HG02981 (cell line): ENCODE measurements at regions not wholly inside any gene's neighbourhood (a gene's known extent, or its start where the extent isn't known, plus 50 kb on each side); places are given as distances from the start of the nearest gene placed in this dataset.
"Not testable (repeated sequence)": the region's sequence is repeated elsewhere in the genome, so short reads cannot be mapped to it uniquely, and the experiment has no call there.

ENCODE experiments used
- ATAC-seq: cut with Tn5 transposase; IDR thresholded peaks from one replicate; pipeline ENCODE4 v1.9.1; 2021; ENCODE audit warnings: mild to moderate bottlenecking, moderate library complexity; ENCODE audit not compliant: unreplicated experiment

- no peak for ATAC-seq
These were observed 256.9 kb downstream of the SPRY2 start for GRCh38 chr13:80083853-80084676.

GRCh38 chr13:80083081-80083852 lies 257.7 kb downstream of the SPRY2 start:
- ATAC-seq, result no peak

GRCh38 chr13:80082396-80083080 lies 258.4 kb downstream of the SPRY2 start:
- no peak for ATAC-seq

GRCh38 chr13:80074811-80075210 lies 266.1 kb downstream of the SPRY2 start:
- no peak for ATAC-seq

GRCh38 chr13:80074143-80074752 lies 266.7 kb downstream of the SPRY2 start:
- ATAC-seq, result no peak

- ATAC-seq, result no peak
These were observed 268.7 kb downstream of the SPRY2 start for GRCh38 chr13:80072231-80072630.

- no peak for ATAC-seq
These were observed 270.8 kb downstream of the SPRY2 start for GRCh38 chr13:80070024-80070703.

GRCh38 chr13:80069374-80069773 lies 271.6 kb downstream of the SPRY2 start:
- no peak for ATAC-seq

- no peak for ATAC-seq
These were observed 274.9 kb downstream of the SPRY2 start for GRCh38 chr13:80065996-80066395.

GRCh38 chr13:80062416-80062815 lies 278.5 kb downstream of the SPRY2 start:
- ATAC-seq, result not testable (repeated sequence)

GRCh38 chr13:80059789-80060188 lies 281.1 kb downstream of the SPRY2 start:
- ATAC-seq, result no peak

GRCh38 chr13:80058626-80059025 lies 282.3 kb downstream of the SPRY2 start:
- ATAC-seq, result no peak

- no peak for ATAC-seq
These were observed 285.1 kb downstream of the SPRY2 start for GRCh38 chr13:80055847-80056246.

- no peak for ATAC-seq
These were observed 286.1 kb downstream of the SPRY2 start for GRCh38 chr13:80054806-80055205.

- ATAC-seq, result no peak
These were observed 288.6 kb downstream of the SPRY2 start for GRCh38 chr13:80052286-80052685.

GRCh38 chr13:80050252-80050651 lies 290.7 kb downstream of the SPRY2 start:
- ATAC-seq, result no peak

GRCh38 chr13:80048802-80049201 lies 292.1 kb downstream of the SPRY2 start:
- ATAC-seq, result peak; percentile 99

- ATAC-seq, result no peak
These were observed 292.9 kb downstream of the SPRY2 start for GRCh38 chr13:80048030-80048429.

- no peak for ATAC-seq
These were observed 293.5 kb downstream of the SPRY2 start for GRCh38 chr13:80047406-80047805.

- no peak for ATAC-seq
These were observed 300.0 kb downstream of the SPRY2 start for GRCh38 chr13:80040981-80041317.
